SK-N-SH (cell line): ENCODE measurements at regions not wholly inside any gene's neighbourhood (a gene's known extent, or its start where the extent isn't known, plus 50 kb on each side); places are given as distances from the start of the nearest gene placed in this dataset.

Experiments
- CTCF ChIA-PET: fragments of 300-600, 350-600 bp; formaldehyde crosslinking; extraction: SDS; loops from one replicate; lab custom pipeline; 2021; lab: Yijun Ruan, JAX
- POLR2A ChIA-PET: fragments of 350-600 bp; sonication (Branson Sonifier 250); formaldehyde crosslinking; extraction: SDS; loops from one replicate; lab custom pipeline; 2020; ENCODE audit warnings: antibody characterized with exemption, inconsistent platforms; lab: Yijun Ruan, JAX
- DNase-seq: peaks from one replicate; pipeline ENCODE4 v3.0.0; 2012
- H2AFZ ChIP-seq: fragments of 200-600 bp; sonication (generic); 2 replicates; pipeline ENCODE4 v1.8.1; 2016; ENCODE audit warnings: antibody characterized with exemption, mild to moderate bottlenecking, low read depth
- H3F3A ChIP-seq: fragments of 200-600 bp; sonication (generic); replicated peaks from 2 replicates; pipeline ENCODE3; 2016; ENCODE audit warnings: antibody characterized with exemption, mild to moderate bottlenecking; ENCODE audit not compliant: insufficient read depth
- H3K27ac ChIP-seq, 2 experiments: fragments of 200-500 bp in 1 of 2; fragments of 200-600 bp in 1 of 2; sonication (Bioruptor generic) in 1 of 2; sonication (generic), shearing (Covaris generic) in 1 of 2; 2 replicates each; pipeline versions ENCODE4 v1.5.1 to v1.6.1; 2014 to 2016; ENCODE audit warnings: low read depth in 2 of 2, inconsistent platforms in 1 of 2, low read length in 1 of 2, mild to moderate bottlenecking in 1 of 2, mixed read lengths in 1 of 2
- H3K27me3 ChIP-seq: fragments of 200-600 bp; sonication (generic), shearing (Covaris generic); 2 replicates; pipeline ENCODE4 v1.6.1; 2016; ENCODE audit warnings: mixed run types; ENCODE audit not compliant: insufficient read depth
- H3K36me3 ChIP-seq, 2 experiments: fragments of 200-500 bp in 1 of 2; fragments of 200-600 bp in 1 of 2; sonication (Bioruptor generic) in 1 of 2; sonication (generic) in 1 of 2; replicated peaks in 1 of 2; 2 replicates each; pipeline versions ENCODE3 to v1.5.1; 2014 to 2016; ENCODE audit warnings: low read length in 1 of 2, mild to moderate bottlenecking in 1 of 2; ENCODE audit not compliant: insufficient read depth in 2 of 2, control insufficient read depth in 1 of 2
- H3K4me1 ChIP-seq, 2 experiments: fragments of 200-500 bp in 1 of 2; fragments of 200-600 bp in 1 of 2; sonication (Bioruptor generic) in 1 of 2; sonication (generic), shearing (Covaris generic) in 1 of 2; 2 replicates each; pipeline versions ENCODE4 v1.5.1 to v1.6.1; 2014 to 2016; ENCODE audit warnings: low read depth in 1 of 2, low read length in 1 of 2, mixed run types in 1 of 2; ENCODE audit not compliant: insufficient read depth in 2 of 2, control insufficient read depth in 1 of 2
- H3K4me2 ChIP-seq: fragments of 200-600 bp; sonication (generic), shearing (Covaris generic); 2 replicates; pipeline ENCODE4 v1.6.1; 2017; ENCODE audit warnings: mixed run types
- H3K4me3 ChIP-seq, 2 experiments: fragments of 200-500 bp in 1 of 2; fragments of 200-600 bp in 1 of 2; sonication (Bioruptor generic) in 1 of 2; sonication (generic), shearing (Covaris generic) in 1 of 2; 2 replicates each; pipeline versions ENCODE4 v1.5.1 to v1.8.1; 2014 to 2016; ENCODE audit warnings: low read depth in 2 of 2, inconsistent platforms in 1 of 2, low read length in 1 of 2, mild to moderate bottlenecking in 1 of 2, mixed read lengths in 1 of 2, moderate library complexity in 1 of 2
- H3K79me2 ChIP-seq: fragments of 200-600 bp; sonication (generic); 2 replicates; pipeline ENCODE4 v1.8.1; 2017; ENCODE audit warnings: mild to moderate bottlenecking; ENCODE audit not compliant: insufficient read depth
- H3K9ac ChIP-seq: fragments of 200-600 bp; sonication (generic); 2 replicates; pipeline ENCODE4 v1.6.1; 2017; ENCODE audit warnings: mixed run types
- H3K9me2 ChIP-seq: fragments of 200-600 bp; sonication (generic); 2 replicates; pipeline ENCODE4 v1.6.1; 2017; ENCODE audit warnings: mixed run types
- H3K9me3 ChIP-seq: fragments of 200-600 bp; sonication (generic); 2 replicates; pipeline ENCODE4 v1.6.1; 2017; ENCODE audit warnings: mixed run types, mild to moderate bottlenecking, moderate library complexity
- H4K20me1 ChIP-seq: fragments of 200-600 bp; sonication (generic); 2 replicates; pipeline ENCODE4 v1.6.1; 2017; ENCODE audit warnings: mild to moderate bottlenecking, mixed run types; ENCODE audit not compliant: insufficient read depth
- CHD2 ChIP-seq: fragments of 150-350 bp; IDR thresholded peaks from 2 replicates; pipeline ENCODE4 v1.6.1; 2018; ENCODE audit warnings: low read length; ENCODE audit not compliant: partially characterized antibody
- CTCF ChIP-seq: fragments of 200-600 bp; sonication (generic); IDR thresholded peaks from 2 replicates; pipeline ENCODE4 v1.6.1; 2017; ENCODE audit warnings: antibody characterized with exemption, mild to moderate bottlenecking, moderate library complexity
- ELF1 ChIP-seq: IDR thresholded peaks from 2 replicates; pipeline ENCODE4 v1.4.0; 2012
- FOXM1 ChIP-seq: IDR thresholded peaks from 2 replicates; pipeline ENCODE4 v1.4.0; 2012; ENCODE audit warnings: low read depth, mild to moderate bottlenecking
- GATA2 ChIP-seq: sonication (generic); formaldehyde crosslinking; IDR thresholded peaks from 2 replicates; pipeline ENCODE4 v1.5.0; 2020; ENCODE audit warnings: mild to moderate bottlenecking, missing genetic modification reagents
- JUND ChIP-seq: IDR thresholded peaks from 2 replicates; pipeline ENCODE4 v1.4.0; 2012
- MEF2A ChIP-seq: IDR thresholded peaks from 2 replicates; pipeline ENCODE4 v1.4.0; 2012; ENCODE audit warnings: low read depth, borderline replicate concordance
- MXI1 ChIP-seq: IDR thresholded peaks from 2 replicates; pipeline ENCODE4 v1.6.1; 2012; ENCODE audit warnings: mild to moderate bottlenecking, low read depth, low read length, improper control_type of control experiment
- NFIC ChIP-seq: IDR thresholded peaks from 2 replicates; pipeline ENCODE4 v1.4.0; 2012; ENCODE audit warnings: borderline replicate concordance
- NRF1 ChIP-seq: IDR thresholded peaks from 2 replicates; pipeline ENCODE4 v1.6.1; 2012; ENCODE audit warnings: low read depth, mild to moderate bottlenecking, low read length
- POLR2AphosphoS5 ChIP-seq: IDR thresholded peaks from 2 replicates; pipeline ENCODE4 v1.6.1; 2012; ENCODE audit warnings: low read depth, low read length
- RAD21 ChIP-seq: IDR thresholded peaks from 2 replicates; pipeline ENCODE4 v1.6.1; 2012; ENCODE audit warnings: mild to moderate bottlenecking, low read length
- RFX5 ChIP-seq: IDR thresholded peaks from 2 replicates; pipeline ENCODE4 v1.6.1; 2012; ENCODE audit warnings: mild to moderate bottlenecking, improper control_type of control experiment, low read length
- SMC3 ChIP-seq: IDR thresholded peaks from 2 replicates; pipeline ENCODE4 v1.6.1; 2012; ENCODE audit warnings: low read depth, low read length, improper control_type of control experiment
- TAF1 ChIP-seq: IDR thresholded peaks from 2 replicates; pipeline ENCODE4 v1.6.1; 2012; ENCODE audit warnings: low read depth, mild to moderate bottlenecking, low read length, moderate library complexity, borderline replicate concordance
- TEAD4 ChIP-seq: IDR thresholded peaks from 2 replicates; pipeline ENCODE4 v1.4.0; 2012; ENCODE audit warnings: mild to moderate bottlenecking, borderline replicate concordance; ENCODE audit not compliant: insufficient read depth
- USF1 ChIP-seq: IDR thresholded peaks from 2 replicates; pipeline ENCODE4 v1.4.0; 2012; ENCODE audit warnings: low read depth, borderline replicate concordance
- WGBS: methylation state at CpG from one replicate; pipeline ENCODE4 v1.1.6; 2017; ENCODE audit warnings: low lambda C conversion rate; 5-methylcytosine and 5-hydroxymethylcytosine counted together
- TF ChIP-seq, protein P1 (sequence below): IDR thresholded peaks from 2 replicates; pipeline ENCODE4 v1.6.1; 2012; ENCODE audit warnings: mild to moderate bottlenecking, low read depth, low read length, moderate library complexity
- TF ChIP-seq, protein P2 (sequence below): IDR thresholded peaks from 2 replicates; pipeline ENCODE4 v1.4.0; 2012; ENCODE audit warnings: low read depth

GRCh38 chr2:234802071-234802844 is 149.6 kb upstream of the SH3BP4 start:
- H3K36me3 ChIP-seq = no peaks in the 10 kb centered on the region
- H3K9ac ChIP-seq = no peak overlapping the region
- POLR2A ChIA-PET = no interaction called here
- H3K79me2 ChIP-seq = no peaks in the 10 kb centered on the region
- no peak overlapping the region for H2AFZ ChIP-seq
- no peaks in the 10 kb centered on the region for H3F3A ChIP-seq
- H3K27me3 ChIP-seq = no peaks in the 10 kb centered on the region; the same call in 1 of the 2 replicates
- H3K4me2 ChIP-seq = no peak overlapping the region
- TF ChIP-seq RFX5 (no peak), ELF1 (no peak), TEAD4 (no peak), TAF1 (no peak), MXI1 (no peak), MEF2A (no peak), GATA2 (CRISPR knock-in tag) (no peak), JUND (no peak), CHD2 (no peak), RAD21 (no peak), POLR2AphosphoS5 (no peak), USF1 (no peak), SMC3 (no peak), CTCF (no peak), NFIC (no peak), FOXM1 (no peak), NRF1 (no peak)
- TF ChIP-seq, protein P1, sequence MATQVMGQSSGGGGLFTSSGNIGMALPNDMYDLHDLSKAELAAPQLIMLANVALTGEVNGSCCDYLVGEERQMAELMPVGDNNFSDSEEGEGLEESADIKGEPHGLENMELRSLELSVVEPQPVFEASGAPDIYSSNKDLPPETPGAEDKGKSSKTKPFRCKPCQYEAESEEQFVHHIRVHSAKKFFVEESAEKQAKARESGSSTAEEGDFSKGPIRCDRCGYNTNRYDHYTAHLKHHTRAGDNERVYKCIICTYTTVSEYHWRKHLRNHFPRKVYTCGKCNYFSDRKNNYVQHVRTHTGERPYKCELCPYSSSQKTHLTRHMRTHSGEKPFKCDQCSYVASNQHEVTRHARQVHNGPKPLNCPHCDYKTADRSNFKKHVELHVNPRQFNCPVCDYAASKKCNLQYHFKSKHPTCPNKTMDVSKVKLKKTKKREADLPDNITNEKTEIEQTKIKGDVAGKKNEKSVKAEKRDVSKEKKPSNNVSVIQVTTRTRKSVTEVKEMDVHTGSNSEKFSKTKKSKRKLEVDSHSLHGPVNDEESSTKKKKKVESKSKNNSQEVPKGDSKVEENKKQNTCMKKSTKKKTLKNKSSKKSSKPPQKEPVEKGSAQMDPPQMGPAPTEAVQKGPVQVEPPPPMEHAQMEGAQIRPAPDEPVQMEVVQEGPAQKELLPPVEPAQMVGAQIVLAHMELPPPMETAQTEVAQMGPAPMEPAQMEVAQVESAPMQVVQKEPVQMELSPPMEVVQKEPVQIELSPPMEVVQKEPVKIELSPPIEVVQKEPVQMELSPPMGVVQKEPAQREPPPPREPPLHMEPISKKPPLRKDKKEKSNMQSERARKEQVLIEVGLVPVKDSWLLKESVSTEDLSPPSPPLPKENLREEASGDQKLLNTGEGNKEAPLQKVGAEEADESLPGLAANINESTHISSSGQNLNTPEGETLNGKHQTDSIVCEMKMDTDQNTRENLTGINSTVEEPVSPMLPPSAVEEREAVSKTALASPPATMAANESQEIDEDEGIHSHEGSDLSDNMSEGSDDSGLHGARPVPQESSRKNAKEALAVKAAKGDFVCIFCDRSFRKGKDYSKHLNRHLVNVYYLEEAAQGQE = no peak
- TF ChIP-seq, protein P2, sequence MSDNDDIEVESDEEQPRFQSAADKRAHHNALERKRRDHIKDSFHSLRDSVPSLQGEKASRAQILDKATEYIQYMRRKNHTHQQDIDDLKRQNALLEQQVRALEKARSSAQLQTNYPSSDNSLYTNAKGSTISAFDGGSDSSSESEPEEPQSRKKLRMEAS = no peak
- WGBS = 65% methylated on average over 4 of the region's 4 CpGs
- no peaks in the 10 kb centered on the region for H4K20me1 ChIP-seq
- H3K4me3 ChIP-seq = no peak overlapping the region
- no peak overlapping the region for H3K27ac ChIP-seq
- no peaks in the 10 kb centered on the region for H3K9me3 ChIP-seq
- H3K9me2 ChIP-seq = no peaks in the 10 kb centered on the region
- peaks cover 0 to 5% of the 10 kb centered on the region in 2 experiments; a peak in 1 of 4 replicates for H3K4me1 ChIP-seq
- CTCF ChIA-PET = no interaction called here
- DNase-seq = no peak
